ENCODE measurements at regions not wholly inside any gene's neighbourhood (a gene's known extent, or its start where the extent isn't known, plus 50 kb on each side); places are given as distances from the start of the nearest gene placed in this dataset.
A peak's percentile ranks its signal among the peaks of the same experiment; 100 is the strongest.

DNA sequence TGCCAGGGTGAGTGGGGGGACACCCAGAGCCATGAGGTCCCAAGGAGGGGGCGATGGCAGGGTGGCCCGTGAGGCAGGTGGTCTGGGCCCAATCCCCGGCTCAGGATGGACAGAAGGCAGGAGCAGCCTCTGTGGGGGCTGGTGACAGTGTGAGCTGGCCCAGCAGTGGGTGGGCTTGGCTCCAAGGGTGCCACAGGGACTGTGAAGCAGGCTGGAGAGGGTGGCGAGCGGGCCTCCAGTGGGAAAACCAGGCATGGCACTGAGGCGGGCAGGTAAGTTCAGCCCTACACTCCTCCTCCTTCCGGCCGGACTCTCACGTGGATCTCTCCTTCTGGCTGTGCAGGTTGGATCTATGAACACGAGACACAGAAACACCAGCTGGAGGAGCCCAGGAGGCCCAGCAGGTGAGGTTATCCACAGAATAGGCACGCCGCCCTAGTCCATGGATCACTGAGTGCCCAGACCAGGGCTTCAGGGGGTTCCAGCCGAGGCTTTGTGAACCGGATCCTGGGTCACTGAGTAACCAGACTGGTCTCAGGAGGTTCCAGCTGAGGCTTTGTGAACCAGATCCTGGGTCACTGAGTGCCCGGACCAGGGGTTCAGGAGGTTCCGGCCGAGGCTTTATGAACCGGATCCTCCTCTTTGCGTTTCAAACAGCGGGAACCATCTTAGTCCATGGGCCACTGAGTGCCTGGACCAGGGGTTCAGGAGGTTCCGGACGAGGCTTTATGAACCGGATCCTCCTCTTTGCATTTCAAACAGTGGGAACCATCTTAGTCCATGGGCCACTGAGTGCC is 76.4 kb upstream of the BHLHE23 start:
- POLR2A ChIA-PET: no interaction called here
- no peak for DNase-seq (ENCODE audit: unreplicated experiment)
- no TSS peak for BruUV-seq (replicated peaks)
- H3K27ac Mint-ChIP-seq (ENCODE audit: low read depth, unreplicated experiment): no peak overlapping the region
- TF ChIP-seq, protein P1, sequence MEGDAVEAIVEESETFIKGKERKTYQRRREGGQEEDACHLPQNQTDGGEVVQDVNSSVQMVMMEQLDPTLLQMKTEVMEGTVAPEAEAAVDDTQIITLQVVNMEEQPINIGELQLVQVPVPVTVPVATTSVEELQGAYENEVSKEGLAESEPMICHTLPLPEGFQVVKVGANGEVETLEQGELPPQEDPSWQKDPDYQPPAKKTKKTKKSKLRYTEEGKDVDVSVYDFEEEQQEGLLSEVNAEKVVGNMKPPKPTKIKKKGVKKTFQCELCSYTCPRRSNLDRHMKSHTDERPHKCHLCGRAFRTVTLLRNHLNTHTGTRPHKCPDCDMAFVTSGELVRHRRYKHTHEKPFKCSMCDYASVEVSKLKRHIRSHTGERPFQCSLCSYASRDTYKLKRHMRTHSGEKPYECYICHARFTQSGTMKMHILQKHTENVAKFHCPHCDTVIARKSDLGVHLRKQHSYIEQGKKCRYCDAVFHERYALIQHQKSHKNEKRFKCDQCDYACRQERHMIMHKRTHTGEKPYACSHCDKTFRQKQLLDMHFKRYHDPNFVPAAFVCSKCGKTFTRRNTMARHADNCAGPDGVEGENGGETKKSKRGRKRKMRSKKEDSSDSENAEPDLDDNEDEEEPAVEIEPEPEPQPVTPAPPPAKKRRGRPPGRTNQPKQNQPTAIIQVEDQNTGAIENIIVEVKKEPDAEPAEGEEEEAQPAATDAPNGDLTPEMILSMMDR (IDR thresholded peaks at IDR 0.05; ENCODE audit: unreplicated experiment): no peak
- CTCF ChIA-PET: interaction anchor here (0.6 kb wide), 1 partner anchor 14 kb away, joined by 3 read pairs; no protein-coding TSS in a partner anchor
- peaks cover 6% of the 10 kb centered on the region for H3K9me3 Mint-ChIP-seq (ENCODE audit: unreplicated experiment)
- H3K4me3 Mint-ChIP-seq (ENCODE audit: unreplicated experiment): no peak overlapping the region
- H3K36me3 Mint-ChIP-seq (ENCODE audit: insufficient read depth, unreplicated experiment): no peaks in the 10 kb centered on the region
- peaks cover 40% of the 10 kb centered on the region for H3K27me3 Mint-ChIP-seq (ENCODE audit: insufficient read depth, unreplicated experiment)
- H3K4me1 Mint-ChIP-seq (ENCODE audit: insufficient read depth, unreplicated experiment): no peaks in the 10 kb centered on the region
- intact Hi-C loops (cut with micrococcal nuclease): no loop called here

DNA sequence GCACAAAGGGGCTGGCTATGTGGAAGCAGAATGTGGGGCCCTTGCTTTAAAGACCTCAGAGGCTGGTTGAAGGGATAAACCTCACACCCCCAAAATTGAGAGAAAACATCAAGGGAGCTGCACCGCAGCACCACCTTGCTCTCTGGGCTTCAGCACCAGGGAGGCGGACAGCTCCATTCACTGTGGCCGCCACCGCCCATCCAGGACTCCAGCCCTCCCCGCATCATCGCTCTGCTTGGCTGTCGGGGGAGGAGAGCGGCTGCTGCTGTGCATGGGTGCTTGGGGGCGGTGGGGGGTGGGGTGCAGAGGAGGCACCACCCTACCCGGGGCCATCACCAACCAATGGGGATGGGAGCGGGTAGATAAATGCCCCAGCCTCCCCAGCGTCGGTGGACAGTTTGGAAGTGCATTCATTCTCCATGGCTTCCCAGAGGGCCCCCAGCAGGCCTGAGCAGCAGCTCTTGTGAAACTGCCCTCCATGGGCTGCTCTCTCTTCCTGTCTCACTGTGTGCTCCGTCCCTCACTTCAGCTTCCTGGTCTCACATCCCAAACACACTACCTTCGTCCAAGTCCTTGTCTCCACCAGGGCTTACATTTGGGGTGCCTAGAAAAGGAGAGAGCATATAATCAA is 75.7 kb upstream of the BHLHE23 start:
- TF ChIP-seq, protein P1 (IDR thresholded peaks at IDR 0.05; ENCODE audit: unreplicated experiment): no peak
- Mint-ChIP-seq H3K27me3 (ENCODE audit: insufficient read depth, unreplicated experiment) (peaks cover 40% of the 10 kb centered on the region), H3K4me1 (ENCODE audit: insufficient read depth, unreplicated experiment) (no peaks in the 10 kb centered on the region), H3K36me3 (ENCODE audit: insufficient read depth, unreplicated experiment) (no peaks in the 10 kb centered on the region), H3K9me3 (ENCODE audit: unreplicated experiment) (peaks cover 13% of the 10 kb centered on the region), H3K4me3 (ENCODE audit: unreplicated experiment) (no peak overlapping the region), H3K27ac (ENCODE audit: low read depth, unreplicated experiment) (no peak overlapping the region)
- intact Hi-C loops (cut with micrococcal nuclease): no loop called here
- CTCF ChIA-PET: no interaction called here
- POLR2A ChIA-PET: interaction anchor here (0.7 kb wide), 1 partner anchor 51 kb away, joined by 3 read pairs; no protein-coding TSS in a partner anchor
- DNase-seq (ENCODE audit: unreplicated experiment): peak; percentile 48
- no TSS peak for BruUV-seq (replicated peaks)

DNA sequence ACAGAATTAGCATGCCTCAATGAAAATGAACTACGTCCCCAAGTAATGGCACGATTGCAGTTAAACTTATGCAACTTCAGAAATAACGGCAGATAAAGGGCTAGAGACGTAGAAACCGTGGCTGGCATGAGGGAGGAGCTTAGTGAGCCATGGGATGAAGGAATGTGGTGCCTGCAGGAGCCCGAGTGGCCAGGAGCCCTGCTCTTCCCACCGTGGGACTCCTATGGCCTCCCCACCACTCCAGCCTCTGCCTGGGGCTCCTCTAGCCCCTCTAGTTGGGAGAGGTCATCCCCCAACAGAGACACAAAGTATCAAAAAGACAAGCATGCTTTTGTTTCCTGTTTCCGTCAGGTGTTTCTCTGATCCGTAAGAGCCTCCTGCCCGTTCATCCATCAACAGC is 75.1 kb upstream of the BHLHE23 start:
- TF ChIP-seq, protein P1 (IDR thresholded peaks at IDR 0.05; ENCODE audit: unreplicated experiment): no peak
- POLR2A ChIA-PET: interaction anchor here (0.7 kb wide), 1 partner anchor 52 kb away, joined by 3 read pairs; no protein-coding TSS in a partner anchor
- H3K27me3 Mint-ChIP-seq (ENCODE audit: insufficient read depth, unreplicated experiment): peaks cover 40% of the 10 kb centered on the region
- intact Hi-C loops (cut with micrococcal nuclease): no loop called here
- no TSS peak for BruUV-seq (replicated peaks)
- H3K9me3 Mint-ChIP-seq (ENCODE audit: unreplicated experiment): peaks cover 19% of the 10 kb centered on the region
- DNase-seq (ENCODE audit: unreplicated experiment): no peak
- no peaks in the 10 kb centered on the region for H3K36me3 Mint-ChIP-seq (ENCODE audit: insufficient read depth, unreplicated experiment)
- H3K4me3 Mint-ChIP-seq (ENCODE audit: unreplicated experiment): no peak overlapping the region
- CTCF ChIA-PET: interaction anchor here (0.9 kb wide), 1 partner anchor 24 kb away, joined by 3 read pairs; no protein-coding TSS in a partner anchor
- no peaks in the 10 kb centered on the region for H3K4me1 Mint-ChIP-seq (ENCODE audit: insufficient read depth, unreplicated experiment)
- H3K27ac Mint-ChIP-seq (ENCODE audit: low read depth, unreplicated experiment): no peak overlapping the region

DNA sequence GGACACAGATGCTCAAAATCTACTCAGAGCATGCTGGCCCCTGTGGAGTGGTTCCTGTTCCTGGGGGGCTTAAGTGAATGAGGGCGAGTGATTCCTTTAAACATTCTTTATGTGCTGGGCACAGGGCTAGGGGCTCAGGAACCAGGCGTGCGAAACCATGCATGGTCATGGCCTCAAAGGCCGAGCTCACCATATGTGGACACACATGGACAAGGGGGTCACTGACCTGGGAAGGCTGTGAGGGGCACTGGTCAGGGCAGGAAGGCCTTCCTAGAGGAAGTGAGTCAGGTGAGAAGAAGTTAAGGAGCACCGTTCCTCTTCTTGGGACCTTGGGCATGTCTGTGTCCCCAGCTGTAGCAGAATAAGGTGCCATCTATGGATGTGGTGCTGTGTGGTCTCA is 74.6 kb upstream of the BHLHE23 start:
- H3K4me1 Mint-ChIP-seq (ENCODE audit: insufficient read depth, unreplicated experiment): no peaks in the 10 kb centered on the region
- H3K4me3 Mint-ChIP-seq (ENCODE audit: unreplicated experiment): no peak overlapping the region
- ChIA-PET POLR2A (interaction anchor here (1.0 kb wide), 1 partner anchor 12 kb away, joined by 3 read pairs; no protein-coding TSS in a partner anchor), CTCF (interaction anchor here (0.9 kb wide), 1 partner anchor 24 kb away, joined by 3 read pairs; no protein-coding TSS in a partner anchor)
- no peaks in the 10 kb centered on the region for H3K36me3 Mint-ChIP-seq (ENCODE audit: insufficient read depth, unreplicated experiment)
- H3K27me3 Mint-ChIP-seq (ENCODE audit: insufficient read depth, unreplicated experiment): peaks cover 40% of the 10 kb centered on the region
- no peak for DNase-seq (ENCODE audit: unreplicated experiment)
- intact Hi-C loops (cut with micrococcal nuclease): no loop called here
- BruUV-seq (replicated peaks): no TSS peak
- peaks cover 23% of the 10 kb centered on the region for H3K9me3 Mint-ChIP-seq (ENCODE audit: unreplicated experiment)
- H3K27ac Mint-ChIP-seq (ENCODE audit: low read depth, unreplicated experiment): no peak overlapping the region
- TF ChIP-seq, protein P1 (IDR thresholded peaks at IDR 0.05; ENCODE audit: unreplicated experiment): no peak
